H1 (cell line): ENCODE measurements at regions not wholly inside any gene's neighbourhood (a gene's known extent, or its start where the extent isn't known, plus 50 kb on each side); places are given as distances from the start of the nearest gene placed in this dataset.

ENCODE experiments used
- CTCF ChIA-PET: fragments of 300-600 bp; sonication (Branson Sonifier 250); formaldehyde crosslinking; loops from one replicate; lab custom pipeline; 2021; ENCODE audit not compliant: partially characterized antibody; lab: Charles Lee
- POLR2A ChIA-PET: fragments of 300-600 bp; sonication (Branson Sonifier 250); formaldehyde crosslinking; loops from one replicate; lab custom pipeline; 2021; ENCODE audit warnings: inconsistent platforms; ENCODE audit not compliant: partially characterized antibody; lab: Charles Lee
- DNase-seq, 2 experiments: peaks; one replicate each; pipeline versions ENCODE4 v3.0.0 to v3.0.0-alpha.2; 2010 to 2022; ENCODE audit warnings: low spot score in 2 of 2, low read depth in 1 of 2, mixed read lengths in 1 of 2
- FAIRE-seq: peaks from 2 replicates; lab custom pipeline; 2011; peaks lifted over from hg19 to GRCh38; lab: Jason Lieb, UNC
- H2AFZ ChIP-seq: 2 replicates; pipeline ENCODE4 v1.8.1; 2012; ENCODE audit warnings: low read length, inconsistent platforms
- H2AK5ac ChIP-seq: 2 replicates; pipeline ENCODE4 v1.6.1; 2013; ENCODE audit warnings: low read depth, low read length
- H2BK120ac ChIP-seq: replicated peaks from 2 replicates; pipeline ENCODE3; 2013; ENCODE audit warnings: low read depth, low read length, inconsistent platforms
- H2BK12ac ChIP-seq: 2 replicates; pipeline ENCODE4 v1.6.1; 2013; ENCODE audit warnings: low read depth, low read length
- H2BK15ac ChIP-seq: 2 replicates; pipeline ENCODE4 v1.6.1; 2013; ENCODE audit warnings: low read length
- H2BK20ac ChIP-seq: 2 replicates; pipeline ENCODE4 v1.6.1; 2013; ENCODE audit warnings: low read length
- H2BK5ac ChIP-seq: 2 replicates; pipeline ENCODE4 v1.6.1; 2013; ENCODE audit warnings: low read depth, low read length
- H3K14ac ChIP-seq: 2 replicates; pipeline ENCODE4 v1.6.1; 2013; ENCODE audit warnings: inconsistent platforms; ENCODE audit not compliant: insufficient read length
- H3K18ac ChIP-seq: 2 replicates; pipeline ENCODE4 v1.6.1; 2013; ENCODE audit warnings: low read length; ENCODE audit errors: extremely low read depth
- H3K23ac ChIP-seq: 2 replicates; pipeline ENCODE4 v1.6.1; 2013; ENCODE audit warnings: inconsistent platforms; ENCODE audit not compliant: insufficient read length
- H3K23me2 ChIP-seq: 2 replicates; pipeline ENCODE4 v1.6.1; 2013; ENCODE audit warnings: low read depth, low read length
- H3K27ac ChIP-seq: 2 replicates; pipeline ENCODE4 v1.6.1; 2011; ENCODE audit warnings: low read depth, low read length, inconsistent platforms
- H3K27me3 ChIP-seq, 4 experiments: replicated peaks in 1 of 4; 1 replicate in 1 of 4; 2 replicates in 3 of 4; pipeline versions ENCODE4 v1.6.1 to v1.8.1; 2011 to 2013; ENCODE audit warnings: low read length in 3 of 4, mild to moderate bottlenecking in 3 of 4, inconsistent platforms in 2 of 4, mixed read lengths in 2 of 4, moderate library complexity in 1 of 4; ENCODE audit not compliant: control insufficient read depth in 3 of 4, insufficient read depth in 3 of 4; ENCODE audit errors: extremely low read depth in 1 of 4
- H3K36me3 ChIP-seq, 4 experiments: 2 replicates each; pipeline versions ENCODE4 v1.6.1 to v1.8.1; 2011 to 2013; ENCODE audit warnings: mild to moderate bottlenecking in 4 of 4, low read length in 3 of 4, moderate library complexity in 2 of 4, control low read depth in 1 of 4, inconsistent platforms in 1 of 4; ENCODE audit not compliant: insufficient read depth in 4 of 4, control insufficient read depth in 2 of 4
- H3K4ac ChIP-seq: replicated peaks from 2 replicates; pipeline ENCODE3; 2013; ENCODE audit warnings: low read length, low read depth, mixed read lengths, inconsistent platforms; ENCODE audit not compliant: insufficient read length
- H3K4me1 ChIP-seq, 4 experiments: replicated peaks in 1 of 4; 1 replicate in 1 of 4; 2 replicates in 3 of 4; pipeline versions ENCODE4 v1.6.1 to v1.8.1; 2011 to 2013; ENCODE audit warnings: low read length in 3 of 4, inconsistent platforms in 2 of 4, mixed read lengths in 1 of 4; ENCODE audit not compliant: insufficient read depth in 4 of 4, control insufficient read depth in 3 of 4
- H3K4me2 ChIP-seq, 2 experiments: 2 replicates each; pipeline versions ENCODE4 v1.6.1 to v1.8.1; 2011 to 2013; ENCODE audit warnings: low read depth in 2 of 2, low read length in 2 of 2, control low read depth in 1 of 2, inconsistent platforms in 1 of 2, mild to moderate bottlenecking in 1 of 2; ENCODE audit not compliant: insufficient read depth in 1 of 2
- H3K4me3 ChIP-seq, 4 experiments: fragments of 200-600, 300-600 bp in 1 of 4; sonication (generic), shearing (Covaris generic), sonication (Bioruptor Twin) in 1 of 4; 2 replicates each; pipeline versions ENCODE4 v1.5.1 to v1.8.1; 2011 to 2016; ENCODE audit warnings: low read length in 4 of 4, low read depth in 3 of 4, control low read depth in 2 of 4, inconsistent platforms in 2 of 4, mild to moderate bottlenecking in 2 of 4, mixed read lengths in 1 of 4, moderate library complexity in 1 of 4; ENCODE audit not compliant: insufficient read depth in 2 of 4; ENCODE audit errors: extremely low read depth in 1 of 4
- H3K56ac ChIP-seq: replicated peaks from 2 replicates; pipeline ENCODE3; 2013; ENCODE audit warnings: low read depth, mild to moderate bottlenecking, mixed read lengths, low read length, inconsistent platforms; ENCODE audit not compliant: insufficient read length
- H3K79me1 ChIP-seq: 2 replicates; pipeline ENCODE4 v1.6.1; 2013; ENCODE audit warnings: low read depth, low read length, control low read depth
- H3K79me2 ChIP-seq, 2 experiments: 2 replicates each; pipeline versions ENCODE4 v1.6.1 to v1.8.1; 2012 to 2013; ENCODE audit warnings: low read length in 2 of 2, mild to moderate bottlenecking in 2 of 2, inconsistent platforms in 1 of 2; ENCODE audit not compliant: insufficient read depth in 2 of 2, control insufficient read depth in 1 of 2
- H3K9ac ChIP-seq, 4 experiments: replicated peaks in 1 of 4; 1 replicate in 1 of 4; 2 replicates in 3 of 4; pipeline versions ENCODE4 v1.6.1 to v1.8.1; 2011 to 2013; ENCODE audit warnings: low read depth in 3 of 4, low read length in 3 of 4, control low read depth in 2 of 4, mild to moderate bottlenecking in 2 of 4, moderate library complexity in 2 of 4, inconsistent platforms in 1 of 4; ENCODE audit errors: extremely low read depth in 1 of 4
- H3K9me3 ChIP-seq, 2 experiments: 2 replicates each; pipeline versions ENCODE4 v1.6.1 to v1.8.1; 2012 to 2013; ENCODE audit warnings: mild to moderate bottlenecking in 2 of 2, moderate library complexity in 2 of 2, control low read depth in 1 of 2, inconsistent platforms in 1 of 2, low read depth in 1 of 2, low read length in 1 of 2, mixed read lengths in 1 of 2; ENCODE audit not compliant: insufficient read depth in 2 of 2
- H4K20me1 ChIP-seq, 2 experiments: replicated peaks in 1 of 2; 2 replicates each; pipeline versions ENCODE3 to v1.8.1; 2011 to 2013; ENCODE audit warnings: inconsistent platforms in 2 of 2, low read length in 2 of 2, mild to moderate bottlenecking in 1 of 2; ENCODE audit not compliant: insufficient read depth in 2 of 2, control insufficient read depth in 1 of 2
- H4K5ac ChIP-seq: 2 replicates; pipeline ENCODE4 v1.6.1; 2013; ENCODE audit warnings: low read length, low read depth, mixed read lengths, inconsistent platforms; ENCODE audit not compliant: insufficient read length
- H4K8ac ChIP-seq: 2 replicates; pipeline ENCODE4 v1.8.0; 2013; ENCODE audit warnings: mild to moderate bottlenecking, moderate library complexity, low read length, inconsistent platforms; ENCODE audit not compliant: insufficient read depth; ENCODE audit errors: extremely low read depth
- H4K91ac ChIP-seq: replicated peaks from 2 replicates; pipeline ENCODE3; 2013; ENCODE audit warnings: low read length, mixed read lengths, inconsistent platforms; ENCODE audit not compliant: insufficient read length
- EGR1 ChIP-seq: IDR thresholded peaks from 2 replicates; pipeline ENCODE4 v1.6.1; 2011; ENCODE audit warnings: low read depth, low read length, borderline replicate concordance
- SRF ChIP-seq: IDR thresholded peaks from 2 replicates; pipeline ENCODE4 v1.6.1; 2011; ENCODE audit warnings: mild to moderate bottlenecking, low read depth, low read length, moderate library complexity
- TEAD4 ChIP-seq: IDR thresholded peaks from 2 replicates; pipeline ENCODE4 v1.6.1; 2012; ENCODE audit warnings: low read depth, low read length, inconsistent platforms, mixed read lengths
- WGBS, 2 experiments: shearing (Covaris generic) in 1 of 2; methylation state at CpG; one replicate each; pipeline versions ENCODE4 v1.1.6 to v1.1.7; 2013 to 2015; ENCODE audit warnings: low lambda C conversion rate in 2 of 2, mixed read lengths in 2 of 2, inconsistent platforms in 1 of 2, low coverage in 1 of 2, missing lambda C conversion rate in 1 of 2; ENCODE audit not compliant: insufficient replicate concordance in 2 of 2, insufficient coverage in 1 of 2, insufficient read length in 1 of 2; ENCODE audit errors: extremely low coverage in 1 of 2, missing lambda C conversion rate in 1 of 2; 5-methylcytosine and 5-hydroxymethylcytosine counted together

DNA sequence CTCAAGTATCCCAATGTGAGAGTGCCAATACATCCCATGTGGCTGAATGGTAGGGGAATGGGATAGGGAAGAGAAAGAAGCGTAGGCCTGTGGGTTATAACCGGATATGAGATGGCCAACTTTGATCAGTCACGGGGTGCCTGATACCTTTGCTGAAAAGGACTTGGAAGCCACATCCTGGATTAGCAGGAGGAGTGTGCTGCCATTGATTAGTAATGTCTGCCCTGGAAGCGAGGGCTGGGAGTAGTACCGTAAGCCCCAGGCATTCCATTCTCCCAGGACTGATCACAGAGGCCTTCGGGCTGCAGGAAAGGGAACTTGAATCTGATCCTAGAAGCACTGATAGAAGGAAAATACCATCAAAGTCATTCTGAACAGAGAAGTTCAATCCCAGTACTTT, 218.5 kb downstream of the TFCP2L1 start:
- no peaks in the 10 kb centered on the region for H3K9me3 ChIP-seq
- no peak overlapping the region for H2AFZ ChIP-seq
- no peaks in the 10 kb centered on the region for H4K20me1 ChIP-seq
- H3K23me2 ChIP-seq: no peaks in the 10 kb centered on the region
- H3K79me2 ChIP-seq: no peaks in the 10 kb centered on the region
- FAIRE-seq: peak; percentile 77
- H2BK15ac ChIP-seq: no peak overlapping the region
- no peaks in the 10 kb centered on the region for H3K79me1 ChIP-seq
- no peak overlapping the region for H3K27ac ChIP-seq
- no peak overlapping the region for H2AK5ac ChIP-seq
- H2BK5ac ChIP-seq: no peak overlapping the region
- H2BK12ac ChIP-seq: no peak overlapping the region
- no peak overlapping the region for H3K9ac ChIP-seq
- 0 out of 2 replicates have a peak, but pooled peaks have one; percentile 12 for TF ChIP-seq TEAD4
- TF ChIP-seq EGR1: no peak
- peak; percentile 57 for TF ChIP-seq SRF
- TF ChIP-seq, all 59 proteins: peak for 2
- Histone ChIP-seq H3K27me3 (peaks cover 0 to 12% (median 2%) of the 10 kb centered on the region in 4 experiments; a peak in 4 of 7 replicates), H2BK120ac (no peak overlapping the region), H3K23ac (no peak overlapping the region), H3K14ac (no peak overlapping the region), H3K4me3 (no peak overlapping the region), H3K4me1 (peaks cover 0 to 15% (median 9%) of the 10 kb centered on the region in 4 experiments; a peak in 6 of 7 replicates), H3K36me3 (no peaks in the 10 kb centered on the region), H2BK20ac (no peak overlapping the region), H3K4ac (no peak overlapping the region), H3K18ac (peak overlapping the region; percentile 25), H4K5ac (no peak overlapping the region), H4K91ac (no peak overlapping the region), H3K4me2 (no peak overlapping the region), H4K8ac (no peak overlapping the region), H3K56ac (no peak overlapping the region)
- 76% methylated on average over 6 of the region's 6 CpGs; no CpG with 5 or more reads in 1 of the 2 experiments for WGBS, 2 experiments
- POLR2A ChIA-PET: interaction anchor here (3.6 kb wide), 1 partner anchor 9 kb away, joined by 32 read pairs; no protein-coding TSS in a partner anchor
- CTCF ChIA-PET: interaction anchor here (0.6 to 0.9 kb wide), 2 partner anchors 11 to 38 kb away, joined by 3 read pairs; no protein-coding TSS in a partner anchor
- DNase-seq: no peak
